GM12892 (cell line): ENCODE measurements at regions not wholly inside any gene's neighbourhood (a gene's known extent, or its start where the extent isn't known, plus 50 kb on each side); places are given as distances from the start of the nearest gene placed in this dataset.
"Not testable (repeated sequence)": the region's sequence is repeated elsewhere in the genome, so short reads cannot be mapped to it uniquely, and the experiment has no call there.

Experiments used
- DNase-seq: peaks from one replicate; pipeline ENCODE4 v3.0.0; 2011; ENCODE audit not compliant: insufficient read length
- FAIRE-seq: peaks from 2 replicates; lab custom pipeline; 2011; peaks lifted over from hg19 to GRCh38; lab: Jason Lieb, UNC
- POLR2A ChIP-seq: IDR thresholded peaks from 2 replicates; pipeline ENCODE4 v1.6.1; 2011; ENCODE audit warnings: low read depth, low read length, control low read depth
- POLR2AphosphoS5 ChIP-seq: IDR thresholded peaks from 2 replicates; pipeline ENCODE4 v1.6.1; 2011; ENCODE audit warnings: low read depth, low read length, control low read depth
- TAF1 ChIP-seq: IDR thresholded peaks from 2 replicates; pipeline ENCODE4 v1.6.1; 2011; ENCODE audit warnings: low read depth, mild to moderate bottlenecking, control low read depth, low read length, borderline replicate concordance

GRCh38 chr2:107542314-107542740, 284.4 kb upstream of the RGPD4 start:
- DNase-seq (no peak), FAIRE-seq (no peak)
- TF ChIP-seq TAF1 (no peak), POLR2A (no peak)

GRCh38 chr2:107543793-107544192, 282.9 kb upstream of the RGPD4 start:
- TF ChIP-seq POLR2A, result no peak
- TF ChIP-seq POLR2AphosphoS5, result no peak
- no peak for TF ChIP-seq TAF1
- no peak for DNase-seq
- FAIRE-seq, result no peak

- no peak for DNase-seq
- no peak for FAIRE-seq
- TF ChIP-seq TAF1 (no peak), POLR2A (no peak), POLR2AphosphoS5 (no peak)
Measured at GRCh38 chr2:107545066-107545465, 281.6 kb upstream of the RGPD4 start.

- FAIRE-seq (no peak), DNase-seq (no peak)
- TF ChIP-seq POLR2AphosphoS5 (no peak), TAF1 (no peak), POLR2A (no peak)
Measured at GRCh38 chr2:107545851-107546250, 280.8 kb upstream of the RGPD4 start.

GRCh38 chr2:107548216-107548615, 278.5 kb upstream of the RGPD4 start:
- FAIRE-seq (no peak), DNase-seq (no peak)
- TF ChIP-seq POLR2A (no peak), TAF1 (no peak), POLR2AphosphoS5 (no peak)

- FAIRE-seq (no peak), DNase-seq (no peak)
- no peak for TF ChIP-seq POLR2AphosphoS5
- TF ChIP-seq TAF1, result no peak
- TF ChIP-seq POLR2A, result no peak
Measured at GRCh38 chr2:107553046-107553445, 273.6 kb upstream of the RGPD4 start.

- FAIRE-seq, result no peak
Measured at GRCh38 chr2:107553539-107553938, 273.2 kb upstream of the RGPD4 start.

GRCh38 chr2:107556038-107556627, 270.6 kb upstream of the RGPD4 start:
- no peak for FAIRE-seq
- no peak for TF ChIP-seq POLR2A
- TF ChIP-seq POLR2AphosphoS5, result no peak
- no peak for TF ChIP-seq TAF1
- no peak for DNase-seq

More at GRCh38 chr2:107553539-107553938, 273.2 kb upstream of the RGPD4 start:
- TF ChIP-seq TAF1 (no peak), POLR2AphosphoS5 (no peak)
- DNase-seq, result no peak

GRCh38 chr2:107558295-107558694, 268.4 kb upstream of the RGPD4 start:
- DNase-seq (no peak), FAIRE-seq (no peak)
- no peak for TF ChIP-seq TAF1
- TF ChIP-seq POLR2A, result no peak
- no peak for TF ChIP-seq POLR2AphosphoS5

- no peak for DNase-seq
- TF ChIP-seq TAF1 (no peak), POLR2AphosphoS5 (no peak), POLR2A (no peak)
- no peak for FAIRE-seq
Measured at GRCh38 chr2:107569496-107569895, 257.2 kb upstream of the RGPD4 start.

GRCh38 chr2:107570876-107571275, 255.8 kb upstream of the RGPD4 start:
- DNase-seq (no peak), FAIRE-seq (no peak)
- TF ChIP-seq POLR2A, result no peak
- no peak for TF ChIP-seq TAF1
- no peak for TF ChIP-seq POLR2AphosphoS5

GRCh38 chr2:107572890-107573289, 253.8 kb upstream of the RGPD4 start:
- FAIRE-seq, DNase-seq: not testable (repeated sequence)
